AG04450 (cell line): ENCODE measurements at regions not wholly inside any gene's neighbourhood (a gene's known extent, or its start where the extent isn't known, plus 50 kb on each side); places are given as distances from the start of the nearest gene placed in this dataset.

ENCODE experiments used
- CTCF ChIA-PET: fragments of 300-600, 350-600 bp; formaldehyde crosslinking; extraction: SDS; loops from one replicate; lab custom pipeline; 2022; ENCODE audit warnings: antibody characterized with exemption, inconsistent platforms; lab: Charles Lee
- POLR2A ChIA-PET: fragments of 350-600 bp; formaldehyde crosslinking; extraction: SDS; loops from one replicate; lab custom pipeline; 2021; ENCODE audit warnings: antibody characterized with exemption, inconsistent platforms; lab: Yijun Ruan, JAX
- DNase-seq: peaks from one replicate; pipeline ENCODE4 v3.0.0-alpha.2; 2011; ENCODE audit warnings: low read depth, low spot score
- H3K27ac ChIP-seq: one replicate; pipeline ENCODE4 v1.5.1; 2012; ENCODE audit warnings: low read depth, low read length, control low read depth
- H3K27me3 ChIP-seq: one replicate; pipeline ENCODE4 v1.6.0; 2012; ENCODE audit warnings: low read length; ENCODE audit not compliant: control insufficient read depth, insufficient read depth
- H3K4me3 ChIP-seq: 2 replicates; pipeline ENCODE4 v1.5.1; 2011; ENCODE audit warnings: mild to moderate bottlenecking, low read depth, low read length, control low read depth
- H3K9me3 ChIP-seq: 2 replicates; pipeline ENCODE4 v1.5.1; 2012; ENCODE audit warnings: low read length; ENCODE audit not compliant: control insufficient read depth, insufficient read depth
- TF ChIP-seq, protein P1 (sequence below): IDR thresholded peaks from 2 replicates; pipeline ENCODE4 v1.5.1; 2011; ENCODE audit warnings: low read depth, low read length, control low read depth, inconsistent platforms

DNA sequence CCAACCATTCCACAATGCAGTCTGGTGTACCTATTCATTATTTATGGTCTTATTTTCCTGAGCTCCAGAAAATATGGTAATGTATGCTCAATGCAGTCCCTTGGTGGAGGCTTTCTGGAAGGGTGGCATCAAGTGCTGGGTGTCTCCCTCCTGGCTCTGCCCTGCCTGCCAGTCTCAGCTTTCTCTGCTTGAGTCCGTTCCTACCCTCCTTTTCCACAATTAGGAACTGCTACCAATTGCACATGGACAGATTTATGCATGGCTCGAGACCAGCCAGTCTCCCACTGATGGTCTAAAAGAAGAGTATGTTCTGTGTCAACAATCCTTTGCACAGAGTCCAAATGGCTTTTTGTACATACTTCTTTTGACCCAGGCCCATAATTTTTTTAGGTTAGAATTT lies 189.8 kb downstream of the TLE1 start:
- ChIA-PET CTCF (interaction anchor here (1.3 kb wide), 2 partner anchors 23 to 1107 kb away, joined by 3 to 6 read pairs; no protein-coding TSS in a partner anchor), POLR2A (no interaction called here)
- H3K27me3 ChIP-seq = no peaks in the 10 kb centered on the region

DNA sequence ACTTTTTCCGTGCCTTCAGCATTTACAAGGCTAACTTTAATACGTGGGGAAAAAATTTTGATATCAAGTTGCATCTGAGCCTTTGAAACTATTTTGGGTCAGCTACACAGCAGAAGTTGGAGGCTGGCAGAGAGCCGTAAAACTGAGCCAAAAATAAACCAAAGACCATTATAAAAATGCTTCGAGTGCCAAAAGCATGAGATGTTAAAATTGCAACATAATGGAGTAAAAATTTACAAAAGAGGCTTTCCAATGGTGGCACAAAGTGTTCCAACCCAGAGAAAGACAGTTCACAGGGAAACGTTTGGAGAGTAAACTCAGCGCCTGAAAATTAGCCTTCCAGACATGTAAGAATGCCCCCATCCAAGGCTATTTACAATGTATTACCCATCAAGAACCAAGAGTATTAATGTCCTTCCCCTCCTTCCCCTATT lies 190.3 kb downstream of the TLE1 start:
- DNase-seq = peak; percentile 54
- POLR2A ChIA-PET = no interaction called here
- CTCF ChIA-PET = interaction anchor here (1.3 kb wide), 2 partner anchors 24 to 1108 kb away, joined by 3 to 6 read pairs; no protein-coding TSS in a partner anchor
- no peaks in the 10 kb centered on the region for H3K9me3 ChIP-seq
- no peaks in the 10 kb centered on the region for H3K27me3 ChIP-seq
- no peak overlapping the region for H3K4me3 ChIP-seq
- TF ChIP-seq, protein P1, sequence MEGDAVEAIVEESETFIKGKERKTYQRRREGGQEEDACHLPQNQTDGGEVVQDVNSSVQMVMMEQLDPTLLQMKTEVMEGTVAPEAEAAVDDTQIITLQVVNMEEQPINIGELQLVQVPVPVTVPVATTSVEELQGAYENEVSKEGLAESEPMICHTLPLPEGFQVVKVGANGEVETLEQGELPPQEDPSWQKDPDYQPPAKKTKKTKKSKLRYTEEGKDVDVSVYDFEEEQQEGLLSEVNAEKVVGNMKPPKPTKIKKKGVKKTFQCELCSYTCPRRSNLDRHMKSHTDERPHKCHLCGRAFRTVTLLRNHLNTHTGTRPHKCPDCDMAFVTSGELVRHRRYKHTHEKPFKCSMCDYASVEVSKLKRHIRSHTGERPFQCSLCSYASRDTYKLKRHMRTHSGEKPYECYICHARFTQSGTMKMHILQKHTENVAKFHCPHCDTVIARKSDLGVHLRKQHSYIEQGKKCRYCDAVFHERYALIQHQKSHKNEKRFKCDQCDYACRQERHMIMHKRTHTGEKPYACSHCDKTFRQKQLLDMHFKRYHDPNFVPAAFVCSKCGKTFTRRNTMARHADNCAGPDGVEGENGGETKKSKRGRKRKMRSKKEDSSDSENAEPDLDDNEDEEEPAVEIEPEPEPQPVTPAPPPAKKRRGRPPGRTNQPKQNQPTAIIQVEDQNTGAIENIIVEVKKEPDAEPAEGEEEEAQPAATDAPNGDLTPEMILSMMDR = no peak
- peak overlapping the region; percentile 33 for H3K27ac ChIP-seq

More for the DNA sequence above, 189.8 kb downstream of the TLE1 start:
- TF ChIP-seq, protein P1 = no peak
- H3K9me3 ChIP-seq = no peaks in the 10 kb centered on the region
- H3K27ac ChIP-seq = peak overlapping the region; percentile 33
- DNase-seq = no peak
- H3K4me3 ChIP-seq = no peak overlapping the region

DNA sequence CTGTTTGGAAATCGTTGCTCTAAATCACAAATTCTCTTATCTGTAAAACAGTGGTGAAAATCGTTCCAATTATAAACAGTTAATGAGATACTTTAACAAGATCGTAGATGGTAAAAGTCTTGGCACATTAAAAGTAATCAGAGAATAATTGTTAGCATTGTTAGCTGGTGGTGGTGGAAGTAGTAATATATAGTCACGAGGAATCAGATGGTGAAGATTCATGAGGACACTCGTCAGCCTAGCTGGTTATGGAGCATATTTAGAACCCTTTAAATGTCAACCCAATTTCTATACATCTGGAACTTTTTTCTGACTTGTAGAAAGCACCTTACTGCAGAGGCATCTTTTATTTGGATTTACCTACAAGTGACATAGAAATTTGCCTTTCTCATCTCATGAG lies 190.8 kb downstream of the TLE1 start:
- Histone ChIP-seq H3K4me3 (no peak overlapping the region), H3K27ac (no peak overlapping the region), H3K27me3 (no peaks in the 10 kb centered on the region), H3K9me3 (no peaks in the 10 kb centered on the region)
- CTCF ChIA-PET = interaction anchor here (0.6 to 1.3 kb wide), 3 partner anchors 24 to 1108 kb away, joined by 3 to 6 read pairs (median 4); no protein-coding TSS in a partner anchor
- POLR2A ChIA-PET = no interaction called here
- no peak for DNase-seq
- TF ChIP-seq, protein P1 = no peak

DNA sequence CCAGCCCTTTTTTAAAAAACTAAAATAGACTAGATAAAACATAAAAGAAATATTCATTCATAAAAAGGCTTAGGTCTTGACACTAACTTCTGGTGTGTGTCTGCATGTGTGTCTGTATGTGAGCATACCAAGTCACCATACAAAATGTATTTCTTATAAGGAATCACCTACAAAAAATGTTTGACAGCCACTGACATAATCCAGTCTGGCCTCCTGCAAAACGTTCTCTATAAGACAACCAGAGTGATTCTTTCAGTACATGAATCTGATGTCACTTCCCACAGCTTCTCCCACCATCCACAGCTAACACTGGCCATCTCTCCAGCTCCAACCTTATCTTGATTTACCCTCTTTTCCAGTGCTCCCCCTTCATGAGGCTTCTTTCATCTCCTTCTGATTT lies 192.3 kb downstream of the TLE1 start:
- H3K27me3 ChIP-seq = no peaks in the 10 kb centered on the region
- ChIA-PET POLR2A (no interaction called here), CTCF (no interaction called here)
- H3K9me3 ChIP-seq = no peaks in the 10 kb centered on the region
- DNase-seq = no peak
- H3K27ac ChIP-seq = no peak overlapping the region
- no peak overlapping the region for H3K4me3 ChIP-seq
- TF ChIP-seq, protein P1 = no peak

DNA sequence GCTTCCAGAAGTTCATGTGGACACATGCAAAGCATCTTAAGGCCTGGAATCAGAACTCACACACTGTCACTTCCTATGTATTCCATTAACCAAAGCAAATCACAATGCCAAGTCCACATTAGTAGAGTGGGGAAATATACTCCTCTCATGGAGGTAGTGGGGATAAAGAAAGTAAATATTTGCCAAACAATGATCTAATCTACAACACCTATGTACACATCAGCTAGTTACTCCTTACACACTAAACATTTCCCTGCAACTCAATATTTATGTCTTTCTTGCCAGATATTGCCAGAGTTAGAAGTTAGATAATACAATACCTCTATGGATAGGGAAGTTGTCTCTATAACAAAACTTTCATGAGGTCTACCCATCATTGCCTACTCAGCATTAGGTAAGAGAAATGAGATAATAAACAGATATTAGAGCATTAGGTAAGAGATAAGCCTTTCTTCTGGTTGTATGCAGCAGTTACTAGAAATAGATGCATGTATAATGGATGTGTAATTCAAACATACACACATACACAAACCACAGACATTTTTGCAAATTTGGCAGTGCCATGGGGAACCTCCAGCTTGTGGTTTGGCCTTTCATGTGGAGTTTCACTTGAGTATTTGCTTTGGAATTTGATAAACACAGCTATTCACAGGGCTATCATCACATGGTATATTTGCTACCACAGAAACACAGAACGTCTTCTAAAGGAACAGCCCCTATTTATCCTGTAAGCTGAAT lies 196.5 kb downstream of the TLE1 start:
- TF ChIP-seq, protein P1 = no peak
- Histone ChIP-seq H3K4me3 (no peak overlapping the region), H3K27ac (no peak overlapping the region), H3K9me3 (peaks cover 2% of the 10 kb centered on the region; the same call in 1 of the 2 replicates), H3K27me3 (no peaks in the 10 kb centered on the region)
- POLR2A ChIA-PET = interaction anchor here (1.1 to 1.2 kb wide), 3 partner anchors 61 to 197 kb away, joined by 3 to 5 read pairs (median 4); partner anchors contain the start of gene TLE1
- peak; percentile 98 for DNase-seq
- CTCF ChIA-PET = interaction anchor here (1.9 kb wide), 1 partner anchor 30 kb away, joined by 5 read pairs; no protein-coding TSS in a partner anchor
